ENCODE measurements at regions not wholly inside any gene's neighbourhood (a gene's known extent, or its start where the extent isn't known, plus 50 kb on each side); places are given as distances from the start of the nearest gene placed in this dataset.

DNA sequence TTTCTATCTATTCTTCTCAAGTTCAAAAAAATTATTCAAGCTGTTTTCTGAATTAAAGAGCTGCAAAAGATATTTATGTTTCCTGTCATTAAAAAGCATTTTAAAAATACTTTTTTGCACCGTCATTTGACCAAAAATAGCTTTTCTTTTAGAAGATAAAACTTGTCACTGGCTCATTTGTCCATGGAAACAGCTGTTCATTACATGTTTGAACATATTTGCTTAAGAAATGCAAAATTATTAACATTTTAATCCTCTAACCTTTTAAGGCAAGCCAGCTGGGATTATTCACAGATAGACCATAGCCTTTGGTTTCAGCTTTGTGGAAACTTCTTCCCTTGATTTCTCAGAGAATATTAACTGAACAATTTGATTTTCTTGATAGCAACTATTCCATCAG lies 393.9 kb downstream of the TUSC1 start (continued):
- TF ChIP-seq, protein P1, sequence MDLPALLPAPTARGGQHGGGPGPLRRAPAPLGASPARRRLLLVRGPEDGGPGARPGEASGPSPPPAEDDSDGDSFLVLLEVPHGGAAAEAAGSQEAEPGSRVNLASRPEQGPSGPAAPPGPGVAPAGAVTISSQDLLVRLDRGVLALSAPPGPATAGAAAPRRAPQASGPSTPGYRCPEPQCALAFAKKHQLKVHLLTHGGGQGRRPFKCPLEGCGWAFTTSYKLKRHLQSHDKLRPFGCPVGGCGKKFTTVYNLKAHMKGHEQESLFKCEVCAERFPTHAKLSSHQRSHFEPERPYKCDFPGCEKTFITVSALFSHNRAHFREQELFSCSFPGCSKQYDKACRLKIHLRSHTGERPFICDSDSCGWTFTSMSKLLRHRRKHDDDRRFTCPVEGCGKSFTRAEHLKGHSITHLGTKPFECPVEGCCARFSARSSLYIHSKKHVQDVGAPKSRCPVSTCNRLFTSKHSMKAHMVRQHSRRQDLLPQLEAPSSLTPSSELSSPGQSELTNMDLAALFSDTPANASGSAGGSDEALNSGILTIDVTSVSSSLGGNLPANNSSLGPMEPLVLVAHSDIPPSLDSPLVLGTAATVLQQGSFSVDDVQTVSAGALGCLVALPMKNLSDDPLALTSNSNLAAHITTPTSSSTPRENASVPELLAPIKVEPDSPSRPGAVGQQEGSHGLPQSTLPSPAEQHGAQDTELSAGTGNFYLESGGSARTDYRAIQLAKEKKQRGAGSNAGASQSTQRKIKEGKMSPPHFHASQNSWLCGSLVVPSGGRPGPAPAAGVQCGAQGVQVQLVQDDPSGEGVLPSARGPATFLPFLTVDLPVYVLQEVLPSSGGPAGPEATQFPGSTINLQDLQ (CRISPR knock-in tag; IDR thresholded peaks at IDR 0.05), result no peak

DNA sequence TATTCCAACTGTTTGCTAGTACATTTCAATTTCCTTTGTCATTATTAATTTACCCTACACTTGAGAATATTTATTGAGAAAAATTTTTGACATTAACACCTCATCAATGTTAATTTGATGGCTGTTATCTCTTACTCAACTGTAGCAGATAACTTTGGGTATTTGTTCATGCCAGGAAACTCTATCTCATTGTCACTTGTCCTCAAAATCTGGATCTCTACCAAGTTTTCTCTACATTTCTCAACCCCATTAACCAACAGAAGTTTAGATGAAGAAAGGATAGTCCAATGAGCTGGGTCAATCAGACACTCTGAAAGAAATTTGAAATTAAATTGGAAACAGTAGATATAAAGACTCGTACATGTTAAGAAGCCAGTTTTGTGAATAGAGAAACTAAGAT lies 395.3 kb downstream of the TUSC1 start:
- no TSS peak for BruUV-seq (replicated peaks)
- H3K9ac ChIP-seq (ENCODE audit: insufficient read depth, low read depth, low read length), result no peak overlapping the region
- H3K4me3 ChIP-seq (replicated peaks in 1 of 3; ENCODE audit: insufficient read depth in 1 of 3, low read depth in 2 of 3, low read length in 3 of 3), result no peak overlapping the region
- H3K9me3 ChIP-seq (ENCODE audit: low read length), result no peaks in the 10 kb centered on the region
- no peaks in the 10 kb centered on the region for H3K36me3 ChIP-seq (replicated peaks in 1 of 2; ENCODE audit: control insufficient read depth in 1 of 2, insufficient read depth in 2 of 2, low read length in 2 of 2)
- POLR2A ChIA-PET, result no interaction called here
- H3K4me2 ChIP-seq (ENCODE audit: low read depth, low read length), result no peak overlapping the region
- intact Hi-C loops (cut with micrococcal nuclease; ENCODE audit: unreplicated experiment) (no loop called here), in situ Hi-C loops (cut with HindIII; ENCODE audit: extremely low pct_ligation_motif_present, low pct_unique_long_range_greater_than_20kb) (no loop called here)
- ATAC-seq (no peak), DNase-seq (ENCODE audit: low spot score) (no peak), FAIRE-seq (no peak)
- H3K79me2 ChIP-seq (ENCODE audit: insufficient read depth, low read length), result no peaks in the 10 kb centered on the region
- CTCF ChIA-PET (ENCODE audit: low intra/inter-chr PET ratio, low total read pairs), result no interaction called here
- H4K20me1 ChIP-seq (ENCODE audit: insufficient read depth, low read length), result no peaks in the 10 kb centered on the region
- no peak overlapping the region for H2AFZ ChIP-seq (ENCODE audit: low read length)
- 3% methylated on average over 1 of the region's 1 CpG for WGBS (ENCODE audit: low lambda C conversion rate)
- H3K27ac ChIP-seq (ENCODE audit: extremely low read length, insufficient read depth, low read length), result no peak overlapping the region
- H3K27me3 ChIP-seq (ENCODE audit: control insufficient read depth in 1 of 2, insufficient read depth in 2 of 2, low read length in 2 of 2), result no peaks in the 10 kb centered on the region
- no peaks in the 10 kb centered on the region for H3K4me1 ChIP-seq (ENCODE audit: insufficient read depth, low read length)
- TF ChIP-seq, protein P2, sequence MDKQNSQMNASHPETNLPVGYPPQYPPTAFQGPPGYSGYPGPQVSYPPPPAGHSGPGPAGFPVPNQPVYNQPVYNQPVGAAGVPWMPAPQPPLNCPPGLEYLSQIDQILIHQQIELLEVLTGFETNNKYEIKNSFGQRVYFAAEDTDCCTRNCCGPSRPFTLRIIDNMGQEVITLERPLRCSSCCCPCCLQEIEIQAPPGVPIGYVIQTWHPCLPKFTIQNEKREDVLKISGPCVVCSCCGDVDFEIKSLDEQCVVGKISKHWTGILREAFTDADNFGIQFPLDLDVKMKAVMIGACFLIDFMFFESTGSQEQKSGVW (CRISPR knock-in tag; IDR thresholded peaks at IDR 0.05; ENCODE audit: borderline replicate concordance), result no peak
- TF ChIP-seq NCOA2 (CRISPR knock-in tag; IDR thresholded peaks at IDR 0.05) (no peak), MATR3 (CRISPR knock-in tag; IDR thresholded peaks at IDR 0.05) (no peak), CBFB (CRISPR knock-in tag; IDR thresholded peaks at IDR 0.05) (no peak), PAF1 (CRISPR knock-in tag; IDR thresholded peaks at IDR 0.05) (no peak), SP4 (CRISPR knock-in tag; IDR thresholded peaks at IDR 0.05) (no peak), PCBP1 (IDR thresholded peaks at IDR 0.05; ENCODE audit: borderline replicate concordance, low read depth, low read length) (no peak), NR2F1 (CRISPR knock-in tag; IDR thresholded peaks at IDR 0.05) (no peak), CBX1 (IDR thresholded peaks at IDR 0.05; ENCODE audit: low read depth) (no peak), DNMT3B (CRISPR knock-in tag; conservative IDR thresholded peaks at IDR 0.05) (no peak), ZNF253 (CRISPR knock-in tag; IDR thresholded peaks at IDR 0.05; ENCODE audit: borderline replicate concordance) (no peak), HOXA3 (CRISPR knock-in tag; IDR thresholded peaks at IDR 0.05) (no peak), AKAP8 (CRISPR knock-in tag; IDR thresholded peaks at IDR 0.05) (no peak)
- TF ChIP-seq, protein P3, sequence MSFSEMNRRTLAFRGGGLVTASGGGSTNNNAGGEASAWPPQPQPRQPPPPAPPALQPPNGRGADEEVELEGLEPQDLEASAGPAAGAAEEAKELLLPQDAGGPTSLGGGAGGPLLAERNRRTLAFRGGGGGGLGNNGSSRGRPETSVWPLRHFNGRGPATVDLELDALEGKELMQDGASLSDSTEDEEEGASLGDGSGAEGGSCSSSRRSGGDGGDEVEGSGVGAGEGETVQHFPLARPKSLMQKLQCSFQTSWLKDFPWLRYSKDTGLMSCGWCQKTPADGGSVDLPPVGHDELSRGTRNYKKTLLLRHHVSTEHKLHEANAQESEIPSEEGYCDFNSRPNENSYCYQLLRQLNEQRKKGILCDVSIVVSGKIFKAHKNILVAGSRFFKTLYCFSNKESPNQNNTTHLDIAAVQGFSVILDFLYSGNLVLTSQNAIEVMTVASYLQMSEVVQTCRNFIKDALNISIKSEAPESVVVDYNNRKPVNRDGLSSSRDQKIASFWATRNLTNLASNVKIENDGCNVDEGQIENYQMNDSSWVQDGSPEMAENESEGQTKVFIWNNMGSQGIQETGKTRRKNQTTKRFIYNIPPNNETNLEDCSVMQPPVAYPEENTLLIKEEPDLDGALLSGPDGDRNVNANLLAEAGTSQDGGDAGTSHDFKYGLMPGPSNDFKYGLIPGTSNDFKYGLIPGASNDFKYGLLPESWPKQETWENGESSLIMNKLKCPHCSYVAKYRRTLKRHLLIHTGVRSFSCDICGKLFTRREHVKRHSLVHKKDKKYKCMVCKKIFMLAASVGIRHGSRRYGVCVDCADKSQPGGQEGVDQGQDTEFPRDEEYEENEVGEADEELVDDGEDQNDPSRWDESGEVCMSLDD (CRISPR knock-in tag; IDR thresholded peaks at IDR 0.05; ENCODE audit: borderline replicate concordance), result no peak
- TF ChIP-seq, protein P4, sequence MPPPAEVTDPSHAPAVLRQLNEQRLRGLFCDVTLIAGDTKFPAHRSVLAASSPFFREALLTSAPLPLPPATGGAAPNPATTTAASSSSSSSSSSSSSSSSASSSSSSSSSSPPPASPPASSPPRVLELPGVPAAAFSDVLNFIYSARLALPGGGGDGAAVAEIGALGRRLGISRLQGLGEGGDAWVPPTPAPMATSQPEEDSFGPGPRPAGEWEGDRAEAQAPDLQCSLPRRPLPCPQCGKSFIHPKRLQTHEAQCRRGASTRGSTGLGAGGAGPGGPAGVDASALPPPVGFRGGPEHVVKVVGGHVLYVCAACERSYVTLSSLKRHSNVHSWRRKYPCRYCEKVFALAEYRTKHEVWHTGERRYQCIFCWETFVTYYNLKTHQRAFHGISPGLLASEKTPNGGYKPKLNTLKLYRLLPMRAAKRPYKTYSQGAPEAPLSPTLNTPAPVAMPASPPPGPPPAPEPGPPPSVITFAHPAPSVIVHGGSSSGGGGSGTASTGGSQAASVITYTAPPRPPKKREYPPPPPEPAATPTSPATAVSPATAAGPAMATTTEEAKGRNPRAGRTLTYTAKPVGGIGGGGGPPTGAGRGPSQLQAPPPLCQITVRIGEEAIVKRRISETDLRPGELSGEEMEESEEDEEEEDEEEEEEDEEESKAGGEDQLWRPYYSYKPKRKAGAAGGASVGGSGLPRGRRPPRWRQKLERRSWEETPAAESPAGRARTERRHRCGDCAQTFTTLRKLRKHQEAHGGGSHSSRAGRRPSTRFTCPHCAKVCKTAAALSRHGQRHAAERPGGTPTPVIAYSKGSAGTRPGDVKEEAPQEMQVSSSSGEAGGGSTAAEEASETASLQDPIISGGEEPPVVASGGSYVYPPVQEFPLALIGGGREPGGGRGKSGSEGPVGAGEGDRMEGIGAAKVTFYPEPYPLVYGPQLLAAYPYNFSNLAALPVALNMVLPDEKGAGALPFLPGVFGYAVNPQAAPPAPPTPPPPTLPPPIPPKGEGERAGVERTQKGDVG (CRISPR knock-in tag; IDR thresholded peaks at IDR 0.05; ENCODE audit: borderline replicate concordance), result no peak

Data from HepG2 (cell line).